Right lobe of liver (tissue), 4 donors: ENCODE measurements at regions not wholly inside any gene's neighbourhood (a gene's known extent, or its start where the extent isn't known, plus 50 kb on each side); places are given as distances from the start of the nearest gene placed in this dataset.

ENCODE experiments used
- CTCF ChIP-seq, 4 donors: fragments of 200-600 bp in 3 of 4; fragments of 450-650 bp in 1 of 4; IDR thresholded peaks; one replicate each; pipeline versions ENCODE4 v1.5.1 to v1.8.0; 2016 to 2022; ENCODE audit warnings: antibody characterized with exemption in 4 of 4, mild to moderate bottlenecking in 2 of 4
- POLR2A ChIP-seq: fragments of 450-650 bp; IDR thresholded peaks from one replicate; pipeline ENCODE4 v1.6.1; 2017; ENCODE audit warnings: antibody characterized with exemption, mild to moderate bottlenecking
- donor health status: DM: no; HTN: no; CAD: no.
- donor health status: DM: no; HTN: no; CAD: no.
- donor health status: DM: no; HTN: yes; CAD: no.

- TF ChIP-seq CTCF (IDR thresholded peaks at IDR 0.05) (no peak), POLR2A (no peak)
Observed at GRCh38 chr2:221276033-221276432, 296.1 kb downstream of the EPHA4 start.
